ENCODE measurements at regions not wholly inside any gene's neighbourhood (a gene's known extent, or its start where the extent isn't known, plus 50 kb on each side); places are given as distances from the start of the nearest gene placed in this dataset.

GRCh38 chr7:25368599-25369201 lies 140.4 kb upstream of the NPVF start:
- no peak for TF ChIP-seq CTCF (conservative IDR thresholded peaks at IDR 0.05; ENCODE audit: low read length)
- TF ChIP-seq EZH2phosphoT487 (IDR thresholded peaks at IDR 0.05; ENCODE audit: borderline replicate concordance, low read depth, low read length) = no peak

All from OCI-LY7 (cell line).